Activated naive CD4-positive, alpha-beta T cell (primary cell): ENCODE measurements at regions not wholly inside any gene's neighbourhood (a gene's known extent, or its start where the extent isn't known, plus 50 kb on each side); places are given as distances from the start of the nearest gene placed in this dataset.

Source experiments
- DNase-seq, 4 experiments: peaks; one replicate each; lab custom pipeline; 2025; lab: John Stamatoyannopoulos, UW

DNA sequence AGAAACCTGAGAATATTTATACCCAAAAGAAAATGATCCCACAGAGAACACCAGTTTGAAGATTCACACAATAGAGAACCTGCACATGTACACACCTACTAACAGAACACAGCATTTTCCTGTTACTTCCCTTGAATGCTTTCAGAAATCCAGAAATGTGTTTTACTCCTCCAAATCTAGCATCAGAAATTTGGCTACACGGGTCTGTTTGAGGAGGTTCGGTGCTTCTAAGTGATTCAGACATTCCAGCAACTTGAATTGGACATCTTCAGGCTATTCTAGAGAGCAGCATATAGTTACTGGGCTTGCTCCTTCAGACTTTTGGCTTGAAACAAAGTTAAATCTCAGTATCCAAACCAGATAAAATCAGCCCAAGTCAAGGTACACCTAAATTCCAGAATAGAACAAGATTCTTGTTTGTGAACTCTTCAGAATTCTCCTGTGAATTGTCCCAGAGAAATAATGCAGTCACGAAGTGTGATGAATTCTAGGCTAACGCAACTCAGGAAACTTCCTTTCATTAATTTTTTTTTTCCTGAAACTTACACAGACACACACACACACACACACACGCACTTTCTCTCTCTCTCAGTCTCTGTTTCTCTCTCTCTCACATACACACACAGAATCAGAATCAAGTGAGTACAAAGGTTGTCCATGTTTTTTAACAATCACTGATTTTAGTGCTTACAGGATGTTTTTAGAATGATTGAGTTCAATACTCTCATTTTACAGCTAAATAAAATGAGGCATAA lies 278.4 kb upstream of the SNX7 start:
- DNase-seq, result no peak

DNA sequence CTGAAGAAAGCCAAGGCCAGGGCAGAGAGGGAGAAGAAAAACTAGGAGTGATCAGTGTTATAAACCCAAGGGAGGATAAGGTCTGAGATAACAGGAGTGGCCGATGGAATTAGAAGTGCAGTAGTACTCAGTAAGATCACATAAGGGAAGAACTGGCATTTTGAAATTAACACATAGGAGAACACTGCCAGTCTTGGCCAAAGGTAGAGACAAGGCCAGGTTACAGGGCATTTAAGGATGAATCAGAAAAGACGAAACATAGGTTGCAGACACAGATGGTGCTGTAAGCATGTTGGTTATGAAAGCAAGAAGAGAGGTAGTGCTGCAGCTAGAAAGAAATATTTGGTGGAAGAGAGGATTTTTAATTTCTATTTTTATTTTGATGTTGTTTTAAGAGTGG lies 278.9 kb upstream of the SNX7 start:
- no peak for DNase-seq

GRCh38 chr1:98374098-98374497 lies 287.4 kb upstream of the SNX7 start:
- no peak for DNase-seq

DNA sequence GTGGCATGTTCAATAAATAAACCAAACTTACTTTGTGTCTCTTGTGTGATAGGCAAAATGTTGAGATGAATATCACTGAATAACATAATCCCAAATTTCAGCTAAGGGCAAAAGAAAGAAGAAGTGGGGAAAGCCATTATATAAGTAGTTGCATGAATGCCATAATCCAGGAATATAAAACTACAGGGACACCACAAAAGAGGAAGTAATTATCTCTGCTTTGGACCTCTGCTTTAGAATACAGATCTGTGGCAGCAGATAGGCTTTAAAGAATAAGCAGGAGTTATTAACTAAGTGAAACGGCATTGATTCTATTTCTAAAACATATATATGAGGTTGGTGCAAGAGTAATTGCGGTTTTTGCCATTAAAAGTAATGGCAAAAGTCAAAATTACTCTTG lies 288.5 kb upstream of the SNX7 start:
- DNase-seq, result no peak

DNA sequence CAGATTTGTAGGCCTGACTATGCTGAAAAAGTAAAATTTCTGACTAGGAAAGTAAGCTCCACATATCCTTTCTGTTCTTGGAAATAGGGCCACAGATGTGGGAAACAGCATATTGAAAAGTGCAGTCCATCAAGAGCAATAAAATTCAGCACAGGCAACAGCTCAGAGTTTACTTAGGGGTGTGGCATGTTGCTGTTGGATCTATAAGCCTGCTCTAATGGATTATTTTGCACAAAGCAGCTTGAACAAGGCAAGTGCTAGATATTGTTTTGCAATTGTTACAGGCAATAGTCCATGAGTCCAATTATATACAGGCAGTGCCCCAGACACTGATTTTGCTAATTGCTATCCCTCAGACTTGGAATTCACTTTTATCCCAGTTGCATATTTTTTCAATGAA lies 289.8 kb upstream of the SNX7 start:
- DNase-seq, result no peak

- DNase-seq, result no peak
Observed at GRCh38 chr1:98369463-98369862, 292.1 kb upstream of the SNX7 start.

- DNase-seq, result no peak
Observed at GRCh38 chr1:98368995-98369394, 292.5 kb upstream of the SNX7 start.

DNA sequence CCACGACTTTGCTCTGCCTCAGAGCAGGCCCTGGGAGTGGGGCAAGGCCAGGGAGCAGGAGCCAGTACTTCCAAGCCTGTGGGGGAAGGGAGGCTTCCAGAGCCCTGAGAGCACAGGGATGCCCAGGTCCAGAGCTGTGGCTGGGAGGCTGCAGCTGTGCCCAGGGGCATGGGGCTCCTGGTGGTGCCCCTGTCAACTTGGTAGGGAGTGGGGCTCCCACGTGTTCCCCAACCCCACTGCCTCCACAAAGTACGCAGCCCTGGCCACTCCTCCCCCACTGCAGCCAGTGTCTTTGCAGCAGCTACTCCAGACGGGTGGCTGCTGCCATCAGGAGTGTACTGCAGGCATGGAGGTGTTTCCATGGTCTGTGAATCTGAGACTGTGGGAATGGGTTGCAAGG lies 294.1 kb upstream of the SNX7 start:
- DNase-seq, result no peak

- no peak for DNase-seq
Observed at GRCh38 chr1:98366343-98366742, 295.2 kb upstream of the SNX7 start.

DNA sequence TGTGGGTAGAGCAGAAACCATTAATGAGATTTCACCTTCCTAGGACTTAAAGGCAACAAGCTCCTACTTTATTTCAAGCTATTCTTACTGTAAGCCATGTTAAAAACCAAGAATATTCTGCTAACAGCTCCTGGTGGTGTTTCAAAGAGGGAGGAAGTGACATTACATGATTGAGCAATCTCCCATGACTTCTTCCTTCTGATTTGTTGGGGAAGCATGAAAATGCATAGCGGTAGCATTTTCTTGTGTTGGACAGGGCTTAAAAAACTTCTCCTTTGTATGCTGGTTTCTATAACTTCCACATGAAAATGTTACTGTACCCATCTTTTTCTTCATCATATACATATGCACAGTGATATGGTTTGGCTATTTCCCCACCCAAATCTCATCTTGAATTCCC lies 297.0 kb upstream of the SNX7 start:
- DNase-seq, result no peak

DNA sequence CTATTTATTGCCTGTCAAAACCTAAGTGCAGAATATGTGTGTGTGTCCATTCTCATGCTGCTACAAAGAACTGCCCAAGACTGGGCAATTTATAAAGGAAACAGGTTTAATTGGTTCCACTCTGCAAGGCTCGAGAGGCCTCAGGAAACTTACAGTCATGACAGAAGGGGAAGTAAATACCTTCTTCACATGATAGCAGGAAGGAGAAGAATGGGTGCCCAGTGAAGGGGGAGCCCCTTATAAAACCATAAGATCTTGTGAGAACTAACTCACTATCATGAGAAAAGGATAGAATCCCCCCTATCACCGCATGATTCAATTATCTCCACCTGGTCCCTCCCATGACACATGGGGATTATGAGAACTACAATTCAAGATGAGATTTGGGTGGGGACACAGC lies 300.7 kb upstream of the SNX7 start:
- no peak for DNase-seq

- DNase-seq, result no peak
Observed at GRCh38 chr1:98355656-98356383, 305.7 kb upstream of the SNX7 start.

DNA sequence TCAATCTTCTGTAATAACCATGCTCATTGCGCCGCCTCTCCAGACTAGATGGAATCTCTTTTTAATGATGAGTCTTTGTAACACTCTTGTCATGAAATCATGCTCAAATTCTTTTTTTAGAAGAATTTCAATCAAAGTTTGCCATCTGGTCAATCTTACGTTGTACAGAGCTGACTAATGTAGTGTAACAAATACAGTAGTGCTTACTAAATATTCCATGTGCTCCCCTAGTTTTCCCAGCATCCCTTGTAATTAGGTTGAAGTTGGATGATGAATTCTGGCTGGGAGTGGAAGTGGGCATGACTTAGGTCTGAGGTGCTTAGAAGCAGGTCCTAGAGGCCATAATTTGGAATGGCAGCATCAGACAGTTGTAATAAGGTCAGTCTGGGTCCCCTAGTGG lies 309.1 kb upstream of the SNX7 start:
- no peak for DNase-seq

DNA sequence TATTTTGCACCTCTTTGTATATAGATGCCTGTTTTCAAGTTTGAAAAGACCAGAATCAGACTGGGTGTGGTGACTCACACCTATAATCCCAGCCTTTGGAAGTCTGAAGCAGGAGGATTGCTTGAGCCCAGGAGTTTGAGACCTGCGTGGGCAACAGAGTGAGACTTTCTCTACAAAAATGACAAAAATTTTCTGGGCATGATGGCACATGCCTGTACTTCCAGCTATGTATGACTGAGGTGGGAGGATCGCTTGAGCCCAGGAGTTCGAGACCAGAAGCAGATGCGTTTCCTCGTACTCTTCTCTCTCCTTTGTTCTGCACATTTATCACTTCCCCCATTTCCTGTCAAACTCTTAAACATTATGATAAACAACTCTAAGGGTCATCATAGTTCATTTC lies 310.0 kb upstream of the SNX7 start:
- DNase-seq, result no peak

GRCh38 chr1:98345417-98345816 lies 316.1 kb upstream of the SNX7 start:
- DNase-seq, result no peak

- no peak for DNase-seq
Observed at GRCh38 chr1:98344731-98345130, 316.8 kb upstream of the SNX7 start.

DNA sequence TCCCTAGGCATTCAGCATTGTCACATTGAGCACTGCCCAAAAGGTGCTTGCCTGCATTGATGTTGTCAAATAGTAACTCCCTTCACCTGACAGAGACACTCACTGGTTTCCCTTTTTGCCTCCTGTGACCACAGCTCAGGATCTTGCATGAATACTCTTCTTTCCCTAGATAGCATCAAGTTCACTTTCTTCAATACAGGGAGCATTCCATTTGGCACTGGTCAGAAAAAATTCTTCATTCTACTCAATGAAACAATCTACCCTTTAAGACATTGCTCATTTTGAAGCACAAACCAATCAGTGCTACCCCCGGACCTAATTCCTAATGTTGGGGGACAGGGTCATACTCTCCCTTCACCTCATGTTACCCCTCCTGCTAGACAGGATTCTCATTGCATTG lies 319.0 kb upstream of the SNX7 start:
- DNase-seq, result no peak

DNA sequence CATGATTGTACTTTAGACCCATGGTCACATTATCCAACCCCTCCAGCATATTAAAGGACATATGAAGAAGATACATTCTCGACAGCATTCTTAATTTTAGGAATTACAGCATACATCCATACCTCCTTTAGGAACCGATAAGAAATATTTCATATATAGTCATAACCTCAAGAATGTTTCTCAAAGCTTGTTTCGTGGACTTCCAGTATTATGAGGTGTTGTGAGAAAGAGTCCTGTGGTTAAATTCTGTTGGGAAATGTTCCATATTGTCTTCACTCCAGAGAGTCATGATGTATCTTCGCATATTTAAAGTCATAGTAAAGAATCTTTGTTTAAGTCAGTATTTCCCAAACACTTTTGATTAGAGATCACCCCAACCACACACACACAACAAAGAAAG lies 321.0 kb upstream of the SNX7 start:
- DNase-seq, result no peak

DNA sequence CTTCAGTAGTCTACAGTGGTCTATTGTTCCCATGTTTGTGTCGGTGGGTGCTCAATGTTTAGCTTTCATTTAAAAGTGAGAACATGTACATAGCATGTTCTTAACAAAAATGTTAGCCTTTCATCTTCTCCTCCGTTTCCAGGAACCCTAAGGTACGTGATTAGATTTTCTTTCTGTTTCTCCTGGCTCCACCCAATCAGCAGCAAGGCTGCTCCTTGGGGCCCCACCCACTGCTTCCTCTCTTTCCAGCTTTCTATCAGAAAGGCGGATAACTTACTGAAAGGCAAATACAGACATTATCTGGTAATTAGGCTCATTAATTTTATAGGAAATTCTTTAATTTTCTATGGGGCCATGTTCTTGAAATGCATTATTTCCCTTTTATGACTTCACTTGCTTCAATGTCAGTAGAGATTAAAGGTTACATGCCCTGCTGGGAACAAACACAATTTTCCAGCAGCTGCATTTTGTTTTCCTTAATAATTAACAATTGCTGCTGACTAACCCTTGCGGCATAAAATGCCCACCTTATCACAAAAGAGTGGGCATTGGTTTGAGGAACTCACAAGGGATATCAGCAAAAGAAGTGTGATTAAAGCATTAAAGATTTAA lies 324.9 kb upstream of the SNX7 start:
- no peak for DNase-seq

- no peak for DNase-seq
Observed at GRCh38 chr1:98333936-98334335, 327.6 kb upstream of the SNX7 start.

DNA sequence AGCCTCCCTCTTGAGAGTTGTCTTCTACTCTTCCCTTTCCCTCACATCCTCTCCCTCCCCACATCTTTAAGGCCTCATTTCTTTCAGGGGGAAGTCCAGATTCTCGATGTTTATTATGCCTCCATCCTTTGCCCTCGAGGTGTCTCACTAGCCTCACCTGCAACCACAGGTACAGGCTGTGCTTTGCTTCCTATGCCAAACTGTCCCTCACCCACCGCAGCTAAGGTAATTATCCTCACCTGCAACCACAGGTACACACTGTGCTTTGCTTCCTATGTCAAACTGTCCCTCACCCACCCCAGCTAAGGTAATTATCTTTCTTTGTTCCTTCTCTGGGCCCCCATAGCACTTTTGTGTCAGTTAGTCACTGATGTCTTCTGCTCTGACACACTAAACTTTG lies 328.1 kb upstream of the SNX7 start:
- no peak for DNase-seq

DNA sequence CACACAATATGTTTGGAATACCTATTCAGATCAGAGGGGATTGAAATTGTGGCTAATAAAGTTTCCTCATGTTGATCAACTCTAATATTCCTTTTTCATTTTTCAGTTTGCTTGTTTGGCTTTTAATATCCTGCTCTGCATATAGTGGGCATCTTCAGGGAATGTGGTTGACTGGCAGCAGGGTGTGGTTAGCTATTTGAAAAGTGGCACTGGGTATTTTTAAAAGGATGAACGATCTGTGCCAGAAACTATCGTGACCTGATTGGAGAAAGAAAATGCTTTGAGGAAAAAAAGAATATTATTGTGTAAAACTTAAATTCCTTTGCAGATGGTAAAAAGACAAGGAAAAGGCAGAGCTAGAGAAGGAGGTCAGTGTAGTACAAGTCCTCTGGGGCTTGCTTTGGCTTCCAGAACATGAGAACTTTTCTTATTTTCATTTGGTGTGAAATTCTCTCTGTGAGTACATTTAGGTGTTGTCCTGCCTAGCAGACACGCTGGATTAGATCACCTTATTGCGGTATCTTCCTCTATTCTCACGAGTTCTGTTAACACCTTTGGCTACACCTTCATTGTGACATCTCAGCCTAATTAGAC lies 329.7 kb upstream of the SNX7 start:
- no peak for DNase-seq

GRCh38 chr1:98331243-98331642 lies 330.3 kb upstream of the SNX7 start:
- no peak for DNase-seq
